B cell (primary cell): ENCODE measurements at regions not wholly inside any gene's neighbourhood (a gene's known extent, or its start where the extent isn't known, plus 50 kb on each side); places are given as distances from the start of the nearest gene placed in this dataset.

ENCODE experiments used
- ATAC-seq: fragments of 200-7000 bp; cut with Tn5 transposase; one replicate; pipeline ENCODE4 v1.10.0; 2021; ENCODE audit warnings: low read depth, mild to moderate bottlenecking, moderate number of reproducible peaks, moderate library complexity
- CTCF ChIA-PET: fragments of 350-600 bp; sonication (Branson Sonifier 250); formaldehyde crosslinking; loops from one replicate; lab custom pipeline; 2021; ENCODE audit warnings: antibody characterized with exemption, inconsistent platforms; lab: Charles Lee
- POLR2A ChIA-PET: fragments of 350-600 bp; sonication (Branson Sonifier 250); formaldehyde crosslinking; loops from one replicate; lab custom pipeline; 2021; ENCODE audit warnings: antibody characterized with exemption; lab: Charles Lee
- DNase-seq: peaks from one replicate; pipeline ENCODE4 v3.0.0; 2013
- H2AFZ ChIP-seq: 2 replicates; pipeline ENCODE4 v1.6.1; 2012; ENCODE audit warnings: mild to moderate bottlenecking, low read depth, low read length; ENCODE audit not compliant: insufficient read depth, poor library complexity, severe bottlenecking
- H3K27ac ChIP-seq, 2 donors: 1 replicate in 1 of 2; 2 replicates in 1 of 2; pipeline ENCODE4 v1.5.1; 2012 to 2013; ENCODE audit warnings: low read length in 2 of 2, mild to moderate bottlenecking in 2 of 2, moderate library complexity in 1 of 2
- H3K27me3 ChIP-seq, 4 experiments: fragments of 200-600 bp in 1 of 4; sonication (generic) in 1 of 4; replicated peaks in 1 of 4; 1 replicate in 2 of 4; 2 replicates in 2 of 4; pipeline versions ENCODE4 v1.6.1 to v1.7.0; 2013 to 2016; ENCODE audit warnings: low read length in 3 of 4, mild to moderate bottlenecking in 2 of 4, mixed read lengths in 1 of 4, moderate library complexity in 1 of 4; ENCODE audit not compliant: insufficient read depth in 4 of 4, control insufficient read depth in 3 of 4; ENCODE audit errors: control extremely low read depth in 1 of 4
- H3K36me3 ChIP-seq, 2 experiments: replicated peaks in 1 of 2; 1 replicate in 1 of 2; 2 replicates in 1 of 2; pipeline versions ENCODE4 v1.6.1 to v1.7.1; 2013; ENCODE audit warnings: low read length in 1 of 2; ENCODE audit not compliant: insufficient read depth in 2 of 2, control insufficient read depth in 1 of 2; ENCODE audit errors: control extremely low read depth in 1 of 2, extremely low read depth in 1 of 2
- H3K4me1 ChIP-seq, 2 donors: fragments of 200-600 bp in 1 of 2; sonication (generic) in 1 of 2; 1 replicate in 1 of 2; 2 replicates in 1 of 2; pipeline versions ENCODE4 v1.5.1 to v1.6.1; 2013 to 2017; ENCODE audit warnings: low read length in 2 of 2; ENCODE audit not compliant: control insufficient read depth in 2 of 2, insufficient read depth in 2 of 2
- H3K4me2 ChIP-seq: replicated peaks from 2 replicates; pipeline ENCODE3; 2012; ENCODE audit warnings: mild to moderate bottlenecking, low read depth, low read length; ENCODE audit not compliant: poor library complexity, severe bottlenecking
- H3K4me3 ChIP-seq, 5 experiments: fragments of 200-600 bp in 1 of 5; sonication (generic) in 1 of 5; 1 replicate in 3 of 5; 2 replicates in 2 of 5; pipeline versions ENCODE4 v1.5.1 to v1.7.0; 2011 to 2016; ENCODE audit warnings: low read length in 4 of 5, mild to moderate bottlenecking in 4 of 5, low read depth in 2 of 5, control low read depth in 1 of 5, moderate library complexity in 1 of 5; ENCODE audit not compliant: insufficient read depth in 1 of 5; ENCODE audit errors: control extremely low read depth in 1 of 5, extremely low read depth in 1 of 5
- H3K79me2 ChIP-seq: fragments of 200-600 bp; sonication (generic); one replicate; pipeline ENCODE4 v1.6.0; 2016; ENCODE audit warnings: low read length; ENCODE audit not compliant: control insufficient read depth, insufficient read depth
- H3K9ac ChIP-seq: fragments of 200-600 bp; sonication (generic); 2 replicates; pipeline ENCODE4 v1.6.1; 2017; ENCODE audit warnings: mild to moderate bottlenecking, low read length, moderate library complexity
- H3K9me3 ChIP-seq, 3 donors: one replicate each; pipeline versions ENCODE4 v1.6.1 to v1.7.1; 2013; ENCODE audit warnings: low read length in 2 of 3; ENCODE audit not compliant: control insufficient read depth in 2 of 3, insufficient read depth in 1 of 3; ENCODE audit errors: control extremely low read depth in 1 of 3
- H4K20me1 ChIP-seq: 2 replicates; pipeline ENCODE4 v1.6.0; 2012; ENCODE audit warnings: mild to moderate bottlenecking, low read length; ENCODE audit not compliant: insufficient read depth, control insufficient read depth, poor library complexity, severe bottlenecking
- H3K27ac Mint-ChIP-seq: one replicate; pipeline ENCODE4 v1.8.0; 2021; ENCODE audit warnings: mixed read lengths
- H3K27me3 Mint-ChIP-seq: one replicate; pipeline ENCODE4 v1.8.0; 2021; ENCODE audit warnings: mixed read lengths
- H3K4me1 Mint-ChIP-seq: one replicate; pipeline ENCODE4 v1.8.0; 2021; ENCODE audit warnings: mixed read lengths
- H3K4me3 Mint-ChIP-seq: one replicate; pipeline ENCODE4 v1.8.0; 2021; ENCODE audit warnings: mixed read lengths
- H3K9me3 Mint-ChIP-seq: one replicate; pipeline ENCODE4 v1.8.0; 2022; ENCODE audit warnings: mixed read lengths; ENCODE audit not compliant: insufficient read depth
- EZH2 ChIP-seq: IDR thresholded peaks from 2 replicates; pipeline ENCODE4 v1.6.1; 2012; ENCODE audit warnings: borderline replicate concordance, low read depth, mild to moderate bottlenecking, moderate library complexity, low read length; ENCODE audit not compliant: insufficient read depth, poor library complexity, severe bottlenecking
- WGBS: methylation state at CpG from one replicate; pipeline ENCODE4 v1.1.5; 2013; ENCODE audit warnings: missing lambda C conversion rate; ENCODE audit not compliant: insufficient coverage; 5-methylcytosine and 5-hydroxymethylcytosine counted together
- intact Hi-C: fragments of 100-400 bp; cut with micrococcal nuclease; formaldehyde crosslinking; loops from one replicate; pipeline ENCODE4 v1.10.0; 2022
- TF ChIP-seq, protein P1 (sequence below): fragments of 200-600 bp; IDR thresholded peaks from one replicate; pipeline ENCODE4 v1.8.0; 2022; ENCODE audit warnings: antibody characterized with exemption, mild to moderate bottlenecking

DNA sequence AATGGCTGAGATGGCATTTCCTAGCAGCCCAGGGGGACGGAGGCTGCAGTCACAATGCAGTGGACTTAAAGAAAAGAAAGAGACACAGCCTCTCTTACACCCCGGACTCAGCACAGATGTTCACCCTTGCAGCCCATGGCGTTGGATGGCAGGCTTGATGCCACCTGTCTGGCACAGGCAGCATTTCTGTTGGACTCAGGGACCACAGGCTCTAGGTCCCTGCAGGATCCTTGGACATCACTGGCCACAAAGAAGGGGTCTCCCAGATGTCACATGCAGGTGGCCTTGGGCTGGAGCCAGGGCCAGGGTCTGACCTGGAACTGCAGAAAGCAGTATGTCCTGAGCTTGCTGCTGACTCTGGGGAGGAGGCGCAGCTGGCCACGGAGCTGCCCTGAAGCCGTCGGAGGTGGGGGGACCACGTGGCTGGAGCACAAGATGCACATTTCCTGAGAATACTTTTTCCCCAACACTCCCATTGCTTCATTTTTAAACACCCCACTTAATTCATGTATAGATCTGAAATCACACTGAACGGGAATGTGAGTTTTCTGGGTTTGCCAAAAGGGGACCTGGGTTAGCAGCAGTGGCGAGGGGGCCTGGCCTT, 102.3 kb upstream of the SULF2 start:
- Mint-ChIP-seq H3K9me3 (no peaks in the 10 kb centered on the region), H3K4me1 (no peaks in the 10 kb centered on the region), H3K27me3 (peaks cover 8% of the 10 kb centered on the region), H3K4me3 (no peak overlapping the region), H3K27ac (no peak overlapping the region)
- ChIA-PET CTCF (no interaction called here), POLR2A (no interaction called here)
- Histone ChIP-seq H3K4me3 (no peak overlapping the region), H3K4me2 (no peak overlapping the region), H3K27me3 (peaks cover 0 to 3% (median 1%) of the 10 kb centered on the region in 4 experiments), H3K9ac (no peak overlapping the region), H3K36me3 (no peaks in the 10 kb centered on the region), H4K20me1 (no peaks in the 10 kb centered on the region), H3K27ac (no peak overlapping the region), H3K4me1 (no peaks in the 10 kb centered on the region), H3K9me3 (no peaks in the 10 kb centered on the region), H3K79me2 (no peaks in the 10 kb centered on the region), H2AFZ (no peak overlapping the region)
- intact Hi-C loops = no loop called here
- WGBS = 78% methylated on average over 9 of the region's 10 CpGs
- DNase-seq (no peak), ATAC-seq (no peak)
- TF ChIP-seq, protein P1, sequence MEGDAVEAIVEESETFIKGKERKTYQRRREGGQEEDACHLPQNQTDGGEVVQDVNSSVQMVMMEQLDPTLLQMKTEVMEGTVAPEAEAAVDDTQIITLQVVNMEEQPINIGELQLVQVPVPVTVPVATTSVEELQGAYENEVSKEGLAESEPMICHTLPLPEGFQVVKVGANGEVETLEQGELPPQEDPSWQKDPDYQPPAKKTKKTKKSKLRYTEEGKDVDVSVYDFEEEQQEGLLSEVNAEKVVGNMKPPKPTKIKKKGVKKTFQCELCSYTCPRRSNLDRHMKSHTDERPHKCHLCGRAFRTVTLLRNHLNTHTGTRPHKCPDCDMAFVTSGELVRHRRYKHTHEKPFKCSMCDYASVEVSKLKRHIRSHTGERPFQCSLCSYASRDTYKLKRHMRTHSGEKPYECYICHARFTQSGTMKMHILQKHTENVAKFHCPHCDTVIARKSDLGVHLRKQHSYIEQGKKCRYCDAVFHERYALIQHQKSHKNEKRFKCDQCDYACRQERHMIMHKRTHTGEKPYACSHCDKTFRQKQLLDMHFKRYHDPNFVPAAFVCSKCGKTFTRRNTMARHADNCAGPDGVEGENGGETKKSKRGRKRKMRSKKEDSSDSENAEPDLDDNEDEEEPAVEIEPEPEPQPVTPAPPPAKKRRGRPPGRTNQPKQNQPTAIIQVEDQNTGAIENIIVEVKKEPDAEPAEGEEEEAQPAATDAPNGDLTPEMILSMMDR = no peak
- TF ChIP-seq EZH2 = no peak

DNA sequence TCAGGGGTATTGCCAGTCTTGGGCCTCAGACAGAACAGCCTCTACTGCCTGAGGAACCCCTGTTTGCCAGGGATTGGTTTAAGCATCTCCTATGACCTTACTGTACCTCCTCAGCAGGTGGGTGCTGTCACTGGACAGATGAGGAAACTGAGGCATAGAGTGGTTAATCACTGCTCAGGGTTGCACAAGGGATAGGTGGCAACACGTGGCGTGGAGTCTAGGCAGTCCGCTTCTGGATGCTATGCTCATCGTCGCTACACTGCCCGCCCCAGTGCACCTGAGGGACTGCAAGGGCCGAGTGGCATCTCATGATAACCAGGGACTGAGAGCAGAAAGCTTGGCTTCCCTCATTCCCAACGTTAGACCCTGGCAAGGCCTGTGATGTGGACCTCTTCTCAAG, 101.8 kb upstream of the SULF2 start:
- 90% methylated on average over 8 of the region's 8 CpGs for WGBS

More for the DNA sequence above, 101.8 kb upstream of the SULF2 start:
- Histone ChIP-seq H3K4me2 (no peak overlapping the region), H3K4me1 (no peaks in the 10 kb centered on the region), H3K4me3 (no peak overlapping the region), H3K27me3 (peaks cover 0 to 3% (median 1%) of the 10 kb centered on the region in 4 experiments), H3K9ac (no peak overlapping the region), H3K27ac (no peak overlapping the region), H3K79me2 (no peaks in the 10 kb centered on the region), H3K9me3 (no peaks in the 10 kb centered on the region), H3K36me3 (no peaks in the 10 kb centered on the region), H2AFZ (no peak overlapping the region), H4K20me1 (no peaks in the 10 kb centered on the region)
- ATAC-seq (no peak), DNase-seq (no peak)
- POLR2A ChIA-PET = no interaction called here
- no peaks in the 10 kb centered on the region for H3K9me3 Mint-ChIP-seq
- no peaks in the 10 kb centered on the region for H3K4me1 Mint-ChIP-seq
- no peak overlapping the region for H3K4me3 Mint-ChIP-seq
- no peak for TF ChIP-seq EZH2
- TF ChIP-seq, protein P1 = no peak
- no peak overlapping the region for H3K27ac Mint-ChIP-seq
- CTCF ChIA-PET = no interaction called here
- H3K27me3 Mint-ChIP-seq = peaks cover 8% of the 10 kb centered on the region
- intact Hi-C loops = no loop called here
